RCC 7860 (cell line): ENCODE measurements at regions not wholly inside any gene's neighbourhood (a gene's known extent, or its start where the extent isn't known, plus 50 kb on each side); places are given as distances from the start of the nearest gene placed in this dataset.
A peak's percentile ranks its signal among the peaks of the same experiment; 100 is the strongest.

ENCODE experiments used
- DNase-seq: peaks from one replicate; pipeline ENCODE4 v3.0.0-alpha.2; 2015; ENCODE audit warnings: low spot score
- FAIRE-seq: peaks from 2 replicates; lab custom pipeline; 2012; peaks lifted over from hg19 to GRCh38; lab: Jason Lieb, UNC

- no peak for DNase-seq
- no peak for FAIRE-seq
These were observed 302.4 kb downstream of the MN1 start for GRCh38 chr22:27499121-27499520.

GRCh38 chr22:27501191-27501936 is 300.2 kb downstream of the MN1 start:
- FAIRE-seq (no peak), DNase-seq (no peak)

GRCh38 chr22:27502327-27502726 is 299.2 kb downstream of the MN1 start:
- FAIRE-seq, result no peak
- DNase-seq, result no peak

GRCh38 chr22:27504360-27505253 is 296.9 kb downstream of the MN1 start:
- FAIRE-seq (no peak), DNase-seq (no peak)

DNA sequence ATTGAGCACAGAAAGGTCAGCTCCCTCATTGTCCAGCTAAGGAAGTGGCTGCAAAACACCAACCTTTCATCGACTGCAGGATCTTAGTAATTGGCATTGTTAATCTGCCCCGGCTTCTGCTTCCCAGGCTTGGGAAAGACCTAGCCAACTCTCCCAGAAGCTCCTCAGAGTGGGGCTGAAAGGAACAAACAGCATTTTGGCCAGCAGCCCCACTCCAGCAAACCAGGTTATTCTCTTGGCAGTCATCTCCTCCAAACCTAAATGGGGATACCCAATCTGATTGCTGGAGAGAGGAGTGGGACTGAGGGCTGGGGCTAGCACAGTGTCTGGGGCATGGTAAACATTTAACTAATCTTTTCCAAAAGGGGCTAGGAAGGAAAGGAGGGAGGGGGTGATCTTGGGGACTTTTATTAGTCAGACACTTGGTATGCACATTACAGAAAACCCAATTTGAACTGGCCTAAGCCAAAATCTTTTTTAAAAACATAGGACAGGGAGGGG is 294.4 kb downstream of the MN1 start:
- FAIRE-seq (no peak), DNase-seq (no peak)

DNA sequence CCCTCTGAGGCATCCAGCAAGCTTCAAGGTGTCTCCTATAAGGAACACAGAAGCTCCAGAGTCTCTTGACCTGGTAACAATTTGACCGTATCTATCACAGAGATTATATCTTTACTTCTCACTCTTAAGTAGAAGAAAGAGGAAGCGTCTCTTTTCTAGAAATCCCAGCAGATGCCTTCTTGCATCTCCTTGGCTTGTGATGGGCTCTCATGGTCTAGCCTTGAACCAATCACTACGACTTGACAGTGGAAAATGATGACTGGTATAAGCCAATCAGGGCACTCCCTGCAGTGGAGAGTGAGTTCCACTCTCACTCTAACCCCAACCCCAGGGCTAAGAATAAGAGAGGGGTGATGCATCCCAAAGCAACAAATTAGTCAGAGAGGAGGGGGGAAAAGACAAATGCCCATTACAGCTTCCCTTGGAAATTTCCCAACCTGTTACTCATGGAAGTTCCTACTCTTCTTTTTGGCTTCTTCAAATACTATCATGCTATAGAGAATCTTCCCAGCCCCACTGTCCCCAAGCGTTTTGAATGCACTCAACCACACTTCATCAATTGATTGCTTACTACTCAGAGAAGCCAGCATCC is 293.5 kb downstream of the MN1 start:
- FAIRE-seq (no peak), DNase-seq (no peak)

- no peak for FAIRE-seq
- DNase-seq, result no peak
These were observed 292.2 kb downstream of the MN1 start for GRCh38 chr22:27509132-27509920.

DNA sequence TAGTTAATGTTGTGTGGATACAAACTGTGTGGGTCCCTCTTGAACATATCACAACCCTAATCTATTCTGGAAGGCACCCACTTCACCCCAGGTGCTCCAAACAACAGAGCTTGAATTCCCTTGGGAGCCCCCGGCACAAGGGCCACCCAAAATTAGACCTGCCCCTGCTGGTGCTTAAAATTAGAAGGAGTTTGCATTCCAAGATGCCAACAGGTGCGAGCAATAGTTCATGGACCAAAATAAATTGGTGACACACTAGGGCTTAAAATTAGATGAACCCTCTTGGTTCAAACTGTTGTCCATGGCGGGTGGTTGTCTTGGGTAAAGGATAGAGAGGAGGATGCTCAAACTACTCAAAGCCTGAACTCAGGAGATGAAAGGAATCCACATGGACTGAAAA is 291.5 kb downstream of the MN1 start:
- no peak for FAIRE-seq
- DNase-seq, result no peak

- no peak for FAIRE-seq
- no peak for DNase-seq
These were observed 289.2 kb downstream of the MN1 start for GRCh38 chr22:27512283-27512761.

DNA sequence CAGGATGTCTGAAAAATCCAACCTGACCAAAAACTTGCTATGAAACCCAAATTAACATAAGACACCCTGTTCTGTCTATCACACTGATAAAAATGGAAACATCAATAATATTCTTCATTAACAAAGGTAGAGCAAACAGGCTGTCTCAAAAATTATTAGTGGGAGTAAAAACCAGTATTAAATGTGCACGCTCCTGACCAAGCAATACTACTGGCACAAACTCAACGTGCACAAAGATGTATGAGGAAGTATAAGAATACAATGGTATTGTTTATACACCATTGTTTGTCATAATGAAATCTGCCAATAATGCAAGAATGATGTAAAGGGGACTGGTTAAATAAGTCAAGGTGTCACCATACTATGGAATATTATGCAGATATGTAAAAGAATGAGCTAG is 288.5 kb downstream of the MN1 start:
- FAIRE-seq (no peak), DNase-seq (no peak)

DNA sequence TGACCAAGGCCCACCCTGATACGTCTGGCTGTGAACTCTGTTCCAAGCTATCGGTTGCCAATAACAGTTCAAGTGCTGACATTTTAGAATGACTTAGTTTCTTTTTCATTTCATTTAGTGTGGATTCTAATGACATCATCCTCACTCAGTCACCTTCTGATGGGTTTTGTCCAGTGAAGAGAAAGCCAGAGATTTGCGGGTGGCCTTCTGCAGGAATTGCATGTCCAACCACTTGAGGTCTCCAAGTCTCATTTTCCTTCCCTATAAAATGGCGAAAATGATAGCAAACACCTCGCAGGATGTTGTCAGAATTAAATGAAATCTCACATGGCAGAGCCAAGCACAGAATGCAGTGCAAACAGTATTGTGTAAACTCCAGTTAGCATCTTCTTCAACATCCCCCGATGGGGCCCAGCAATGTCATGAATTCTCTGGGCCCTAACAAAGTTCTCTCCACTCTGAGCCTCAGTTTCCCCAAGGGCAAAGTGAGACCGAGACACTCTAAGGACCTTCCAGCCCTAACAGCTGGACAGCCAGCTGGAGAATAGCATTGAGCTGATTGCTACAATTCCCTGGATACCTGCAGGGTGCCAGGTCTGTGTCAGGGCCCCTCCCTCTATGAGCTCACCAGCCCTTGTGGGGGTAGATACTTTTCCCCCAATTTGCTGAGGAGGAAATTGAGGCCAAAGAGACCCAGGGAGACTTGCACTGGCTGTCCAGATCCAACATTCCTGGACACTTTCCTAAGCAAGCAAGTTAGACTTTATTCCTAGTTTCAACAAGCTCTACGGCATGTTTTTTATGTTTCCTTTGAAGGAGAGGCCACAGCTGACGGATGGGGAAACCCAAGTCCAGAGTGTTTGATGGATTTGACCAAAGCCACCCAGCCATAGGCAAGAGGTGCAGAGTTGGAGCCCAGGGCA is 286.7 kb downstream of the MN1 start:
- no peak for FAIRE-seq
- no peak for DNase-seq

DNA sequence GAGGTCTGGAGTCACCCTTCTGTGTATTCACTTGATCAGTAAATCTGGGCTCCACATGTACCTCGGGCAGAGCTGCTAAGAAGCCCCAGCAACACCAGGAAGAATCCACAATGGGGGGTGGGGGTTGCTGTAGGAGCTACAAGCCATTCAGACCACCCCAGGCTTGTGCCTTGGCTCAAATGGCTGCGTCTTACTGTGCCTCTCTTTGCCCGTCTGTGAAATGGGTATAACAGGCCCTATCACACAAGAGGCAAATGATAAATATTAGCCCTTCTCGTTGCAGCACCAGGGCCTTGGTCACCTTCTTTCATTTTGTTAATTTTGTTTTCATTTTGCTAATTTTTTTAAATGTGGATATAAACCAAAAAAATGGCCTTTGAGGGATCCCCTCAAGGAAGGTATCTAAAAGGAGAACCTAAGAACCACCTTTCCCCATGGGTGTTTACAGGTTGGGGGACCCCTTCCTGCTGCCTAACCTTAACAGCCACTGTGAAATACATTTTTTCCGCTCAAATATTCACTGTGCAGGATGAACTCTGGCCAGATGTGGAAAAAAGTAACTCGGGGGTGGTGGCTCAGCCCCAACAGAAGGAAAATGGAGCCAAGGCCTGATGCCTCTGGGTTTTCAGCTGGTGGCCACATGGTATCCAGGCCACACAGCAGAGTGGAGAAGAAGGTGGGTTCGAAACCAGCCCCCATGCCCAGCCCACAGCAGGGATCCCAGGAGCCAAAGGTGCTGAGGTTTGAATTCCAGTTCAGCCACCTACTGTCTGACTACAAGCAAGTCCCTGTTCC is 284.0 kb downstream of the MN1 start:
- DNase-seq, result no peak
- no peak for FAIRE-seq

GRCh38 chr22:27518531-27519340 is 282.8 kb downstream of the MN1 start:
- DNase-seq (no peak), FAIRE-seq (no peak)

DNA sequence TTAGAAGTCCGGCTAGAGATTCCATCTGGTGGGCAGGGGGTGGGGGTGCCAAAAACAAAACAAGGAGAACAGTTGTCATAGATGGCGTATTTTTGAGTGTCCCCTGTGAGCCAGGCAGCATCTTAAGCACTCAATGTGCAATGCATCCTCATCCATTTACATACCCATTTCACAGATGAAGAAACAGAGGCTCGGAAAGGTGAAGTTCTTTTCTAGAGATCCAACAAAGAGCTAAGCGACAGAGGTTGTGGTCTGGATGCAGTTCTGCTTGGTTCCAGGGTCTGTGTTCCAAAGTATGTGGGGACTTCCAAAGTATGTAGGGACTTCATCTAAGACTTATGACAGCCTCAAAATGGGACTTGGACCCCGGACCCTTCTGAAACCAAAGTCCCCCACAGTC is 277.8 kb downstream of the MN1 start:
- DNase-seq (no peak), FAIRE-seq (no peak)

DNA sequence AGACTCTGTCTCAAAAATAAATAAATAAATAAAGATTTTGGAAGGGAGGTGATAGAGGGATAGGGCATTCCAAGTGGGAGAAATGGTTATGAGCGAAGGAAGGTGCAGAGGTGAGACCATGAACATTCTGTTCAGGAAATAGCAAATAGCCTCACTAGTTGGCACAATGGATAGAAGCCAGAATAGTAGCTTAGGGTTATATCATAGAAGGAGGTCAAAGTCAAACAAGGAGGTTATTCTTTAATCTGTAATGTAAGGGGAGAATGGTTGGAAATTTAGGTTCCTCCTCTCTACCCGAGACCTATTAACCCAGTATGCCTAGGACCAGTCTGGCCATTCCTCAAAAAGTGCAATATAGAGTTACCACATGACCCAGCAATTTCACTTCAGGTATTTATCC is 275.8 kb downstream of the MN1 start:
- DNase-seq (no peak), FAIRE-seq (no peak)

DNA sequence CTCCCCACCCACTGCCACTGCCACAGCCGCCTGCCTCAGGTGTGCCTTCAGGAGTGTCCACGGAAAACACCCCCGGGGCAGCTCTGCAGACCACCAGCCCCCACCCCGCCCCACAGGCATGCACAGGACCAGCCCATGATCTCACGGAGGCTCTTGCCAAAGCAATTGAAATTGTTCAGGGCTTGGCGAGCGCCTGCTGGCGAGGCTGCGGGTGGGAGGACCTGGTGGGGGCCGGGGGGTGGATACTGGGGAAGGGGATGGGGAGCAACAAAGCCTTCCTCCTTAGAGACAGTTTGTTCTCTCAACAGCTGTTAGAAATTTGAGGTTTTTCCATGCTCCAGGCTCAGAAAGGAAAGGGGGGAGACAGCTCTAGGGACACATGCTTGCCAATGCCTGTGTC is 274.7 kb downstream of the MN1 start:
- FAIRE-seq, result no peak

GRCh38 chr22:27531782-27532530 is 269.6 kb downstream of the MN1 start:
- FAIRE-seq (peak; percentile 91), DNase-seq (peak; percentile 83)

More for the DNA sequence above, 274.7 kb downstream of the MN1 start:
- no peak for DNase-seq
